Right ventricle myocardium superior (tissue), 1 donor: ENCODE measurements at regions not wholly inside any gene's neighbourhood (a gene's known extent, or its start where the extent isn't known, plus 50 kb on each side); places are given as distances from the start of the nearest gene placed in this dataset.
"Not testable (repeated sequence)": the region's sequence is repeated elsewhere in the genome, so short reads cannot be mapped to it uniquely, and the experiment has no call there.

ENCODE experiments used
- ATAC-seq: fragments of 200-7000 bp; cut with Tn5 transposase; one replicate; pipeline ENCODE4 v1.9.1; 2020; ENCODE audit warnings: mild to moderate bottlenecking; ENCODE audit not compliant: poor library complexity
- DNase-seq: peaks from one replicate; pipeline ENCODE4 v3.0.0-alpha.2; 2020
- intact Hi-C: fragments of 100-400 bp; cut with DNase I; formaldehyde crosslinking; loops from one replicate; pipeline ENCODE4 v1.11.2; 2022
- donor health status: DM: no; HTN: yes; CAD: no; lungs with severe emphysema.

- DNase-seq (no peak), ATAC-seq (no peak)
- intact Hi-C loops = no loop called here
Observed at GRCh38 chr2:115904516-115904915, 1462.1 kb downstream of the DPP10 start.

- intact Hi-C loops = no loop called here
- ATAC-seq (no peak), DNase-seq (no peak)
Observed at GRCh38 chr2:115908731-115909130, 1466.3 kb downstream of the DPP10 start.

- DNase-seq (no peak), ATAC-seq (no peak)
- intact Hi-C loops = no loop called here
Observed at GRCh38 chr2:115910270-115910669, 1467.8 kb downstream of the DPP10 start.

GRCh38 chr2:115913921-115914320, 1471.5 kb downstream of the DPP10 start:
- DNase-seq (no peak), ATAC-seq (no peak)
- intact Hi-C loops = no loop called here

GRCh38 chr2:115921541-115921940, 1479.1 kb downstream of the DPP10 start:
- ATAC-seq (no peak), DNase-seq (no peak)
- intact Hi-C loops = no loop called here

GRCh38 chr2:115939902-115940301, 1497.5 kb downstream of the DPP10 start:
- intact Hi-C loops = no loop called here
- DNase-seq (no peak), ATAC-seq (no peak)

- intact Hi-C loops = no loop called here
- no peak for DNase-seq
- no peak for ATAC-seq
Observed at GRCh38 chr2:115942800-115943199, 1500.4 kb downstream of the DPP10 start.

- ATAC-seq = no peak
- intact Hi-C loops = no loop called here
- DNase-seq = no peak
Observed at GRCh38 chr2:115946341-115946740, 1503.9 kb downstream of the DPP10 start.

- intact Hi-C loops = no loop called here
- DNase-seq (no peak), ATAC-seq (no peak)
Observed at GRCh38 chr2:115946891-115947290, 1504.5 kb downstream of the DPP10 start.

GRCh38 chr2:115976916-115977315, 1534.5 kb downstream of the DPP10 start:
- intact Hi-C loops = no loop called here

GRCh38 chr2:115999039-115999438, 1556.6 kb downstream of the DPP10 start:
- no peak for DNase-seq
- intact Hi-C loops = no loop called here
- no peak for ATAC-seq

More at GRCh38 chr2:115976916-115977315, 1534.5 kb downstream of the DPP10 start:
- DNase-seq (no peak), ATAC-seq (no peak)

- intact Hi-C loops = no loop called here
- no peak for DNase-seq
- no peak for ATAC-seq
Observed at GRCh38 chr2:116023026-116023425, 1580.6 kb downstream of the DPP10 start.

- intact Hi-C loops, ATAC-seq, DNase-seq: not testable (repeated sequence)
Observed at GRCh38 chr2:116038758-116039157, 1596.3 kb downstream of the DPP10 start.

- ATAC-seq (no peak), DNase-seq (no peak)
- intact Hi-C loops = no loop called here
Observed at GRCh38 chr2:116042530-116042929, 1600.1 kb downstream of the DPP10 start.

- ATAC-seq = no peak
- no peak for DNase-seq
- intact Hi-C loops = no loop called here
Observed at GRCh38 chr2:116057538-116057937, 1615.1 kb downstream of the DPP10 start.

- intact Hi-C loops = no loop called here
- DNase-seq (no peak), ATAC-seq (no peak)
Observed at GRCh38 chr2:116061023-116061422, 1618.6 kb downstream of the DPP10 start.

- intact Hi-C loops = no loop called here
- ATAC-seq = no peak
- no peak for DNase-seq
Observed at GRCh38 chr2:116073731-116074130, 1631.3 kb downstream of the DPP10 start.

GRCh38 chr2:116074161-116074560, 1631.7 kb downstream of the DPP10 start:
- ATAC-seq = no peak
- no peak for DNase-seq
- intact Hi-C loops = no loop called here

- ATAC-seq (no peak), DNase-seq (no peak)
- intact Hi-C loops = no loop called here
Observed at GRCh38 chr2:116088236-116088635, 1645.8 kb downstream of the DPP10 start.

GRCh38 chr2:116094196-116094595, 1651.8 kb downstream of the DPP10 start:
- DNase-seq (peak; percentile 28), ATAC-seq (no peak)
- intact Hi-C loops = no loop called here

GRCh38 chr2:116095636-116096035, 1653.2 kb downstream of the DPP10 start:
- intact Hi-C loops = no loop called here
- ATAC-seq = no peak

GRCh38 chr2:116098049-116098448, 1655.6 kb downstream of the DPP10 start:
- DNase-seq (no peak), ATAC-seq (no peak)
- intact Hi-C loops = no loop called here

More at GRCh38 chr2:116095636-116096035, 1653.2 kb downstream of the DPP10 start:
- no peak for DNase-seq
